Activated B cell treated with CpG ODN at 0.5 μM for 24 hours (primary cell): ENCODE measurements at regions not wholly inside any gene's neighbourhood (a gene's known extent, or its start where the extent isn't known, plus 50 kb on each side); places are given as distances from the start of the nearest gene placed in this dataset.

ENCODE experiments used
- ATAC-seq: fragments of 200-7000 bp; cut with Tn5 transposase; one replicate; pipeline ENCODE4 v1.10.0; 2021; ENCODE audit warnings: low read depth, mild to moderate bottlenecking, moderate library complexity
- CTCF ChIA-PET: fragments of 350-600 bp; sonication (Branson Sonifier 250); formaldehyde crosslinking; loops from one replicate; lab custom pipeline; 2021; ENCODE audit warnings: antibody characterized with exemption; lab: Charles Lee
- POLR2A ChIA-PET: fragments of 350-600 bp; sonication (Branson Sonifier 250); formaldehyde crosslinking; loops from one replicate; lab custom pipeline; 2021; ENCODE audit warnings: antibody characterized with exemption; lab: Charles Lee
- DNase-seq: peaks from one replicate; pipeline ENCODE4 v3.0.0; 2022
- H3K27ac Mint-ChIP-seq: one replicate; pipeline ENCODE4 v1.8.0; 2020; ENCODE audit warnings: mixed read lengths
- H3K27me3 Mint-ChIP-seq: one replicate; pipeline ENCODE4 v1.8.0; 2021; ENCODE audit warnings: mixed read lengths
- H3K36me3 Mint-ChIP-seq: one replicate; pipeline ENCODE4 v1.8.0; 2021; ENCODE audit warnings: low read depth, mixed read lengths
- H3K4me1 Mint-ChIP-seq: one replicate; pipeline ENCODE4 v1.8.0; 2021; ENCODE audit warnings: mixed read lengths
- H3K4me3 Mint-ChIP-seq: one replicate; pipeline ENCODE4 v1.8.0; 2020; ENCODE audit warnings: mild to moderate bottlenecking, mixed read lengths
- H3K9me3 Mint-ChIP-seq: one replicate; pipeline ENCODE4 v1.8.0; 2020; ENCODE audit warnings: mixed read lengths
- CTCF ChIP-seq: fragments of 200-600 bp; IDR thresholded peaks from one replicate; pipeline ENCODE4 v1.8.0; 2022; ENCODE audit warnings: antibody characterized with exemption, mild to moderate bottlenecking
- intact Hi-C: fragments of 100-400 bp; cut with micrococcal nuclease; formaldehyde crosslinking; loops from one replicate; pipeline ENCODE4 v1.15.1; 2024

- ChIA-PET POLR2A (interaction anchor here (0.7 kb wide), 1 partner anchor 134 kb away, joined by 4 read pairs; no protein-coding TSS in a partner anchor), CTCF (no interaction called here)
- no peaks in the 10 kb centered on the region for H3K36me3 Mint-ChIP-seq
- no peak for DNase-seq
- no peak for ATAC-seq
- H3K27ac Mint-ChIP-seq: no peak overlapping the region
- no peak for TF ChIP-seq CTCF
- intact Hi-C loops: no loop called here
- no peak overlapping the region for H3K4me3 Mint-ChIP-seq
- no peaks in the 10 kb centered on the region for H3K9me3 Mint-ChIP-seq
- H3K4me1 Mint-ChIP-seq: no peaks in the 10 kb centered on the region
- no peaks in the 10 kb centered on the region for H3K27me3 Mint-ChIP-seq
Measured at GRCh38 chr5:86749841-86750240, 132.1 kb downstream of the COX7C start.

GRCh38 chr5:86756839-86757238 is 139.1 kb downstream of the COX7C start:
- no peak for ATAC-seq
- no peak for DNase-seq
- no peak overlapping the region for H3K27ac Mint-ChIP-seq
- H3K36me3 Mint-ChIP-seq: no peaks in the 10 kb centered on the region
- ChIA-PET CTCF (no interaction called here), POLR2A (no interaction called here)
- no peaks in the 10 kb centered on the region for H3K9me3 Mint-ChIP-seq
- H3K4me3 Mint-ChIP-seq: no peak overlapping the region
- no peak for TF ChIP-seq CTCF
- intact Hi-C loops: no loop called here
- no peaks in the 10 kb centered on the region for H3K27me3 Mint-ChIP-seq
- H3K4me1 Mint-ChIP-seq: no peaks in the 10 kb centered on the region

GRCh38 chr5:86757824-86758223 is 140.1 kb downstream of the COX7C start:
- no peak for TF ChIP-seq CTCF
- Mint-ChIP-seq H3K4me1 (no peaks in the 10 kb centered on the region), H3K27ac (no peak overlapping the region), H3K36me3 (no peaks in the 10 kb centered on the region), H3K9me3 (no peaks in the 10 kb centered on the region), H3K4me3 (no peak overlapping the region), H3K27me3 (no peaks in the 10 kb centered on the region)
- intact Hi-C loops: no loop called here
- DNase-seq (no peak), ATAC-seq (no peak)
- CTCF ChIA-PET: no interaction called here
- POLR2A ChIA-PET: no interaction called here

- Mint-ChIP-seq H3K4me3 (no peak overlapping the region), H3K4me1 (no peaks in the 10 kb centered on the region), H3K27me3 (no peaks in the 10 kb centered on the region), H3K27ac (no peak overlapping the region), H3K9me3 (no peaks in the 10 kb centered on the region), H3K36me3 (no peaks in the 10 kb centered on the region)
- ChIA-PET POLR2A (no interaction called here), CTCF (no interaction called here)
- no peak for TF ChIP-seq CTCF
- DNase-seq (no peak), ATAC-seq (no peak)
- intact Hi-C loops: no loop called here
Measured at GRCh38 chr5:86760661-86761060, 142.9 kb downstream of the COX7C start.

- Mint-ChIP-seq H3K27ac (no peak overlapping the region), H3K27me3 (no peaks in the 10 kb centered on the region), H3K36me3 (no peaks in the 10 kb centered on the region), H3K9me3 (no peaks in the 10 kb centered on the region), H3K4me1 (no peaks in the 10 kb centered on the region), H3K4me3 (no peak overlapping the region)
- intact Hi-C loops: no loop called here
- ATAC-seq (no peak), DNase-seq (no peak)
- TF ChIP-seq CTCF: no peak
- CTCF ChIA-PET: no interaction called here
- POLR2A ChIA-PET: no interaction called here
Measured at GRCh38 chr5:86763929-86764328, 146.2 kb downstream of the COX7C start.
